ENCODE measurements at regions not wholly inside any gene's neighbourhood (a gene's known extent, or its start where the extent isn't known, plus 50 kb on each side); places are given as distances from the start of the nearest gene placed in this dataset.

DNA sequence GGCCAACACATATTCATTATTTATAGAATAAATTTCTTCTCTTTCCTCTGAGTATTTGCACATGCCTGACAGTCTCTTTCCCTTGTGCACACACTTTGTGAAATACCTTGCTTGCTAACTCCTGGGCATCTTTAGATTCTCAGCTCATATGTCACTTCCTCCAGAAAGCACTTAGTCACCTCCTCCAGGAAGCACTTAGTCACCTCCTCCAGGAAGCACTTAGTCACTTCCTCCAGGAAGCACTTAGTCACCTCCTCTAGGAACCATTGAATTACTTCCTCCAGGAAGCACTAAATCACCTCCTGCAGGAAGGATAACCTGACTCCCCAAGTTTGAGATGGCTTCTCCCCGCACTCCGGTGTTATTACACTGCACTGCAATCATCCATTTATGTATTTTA, 462.5 kb upstream of the EEF2KMT start:
- TF ChIP-seq, protein P1, sequence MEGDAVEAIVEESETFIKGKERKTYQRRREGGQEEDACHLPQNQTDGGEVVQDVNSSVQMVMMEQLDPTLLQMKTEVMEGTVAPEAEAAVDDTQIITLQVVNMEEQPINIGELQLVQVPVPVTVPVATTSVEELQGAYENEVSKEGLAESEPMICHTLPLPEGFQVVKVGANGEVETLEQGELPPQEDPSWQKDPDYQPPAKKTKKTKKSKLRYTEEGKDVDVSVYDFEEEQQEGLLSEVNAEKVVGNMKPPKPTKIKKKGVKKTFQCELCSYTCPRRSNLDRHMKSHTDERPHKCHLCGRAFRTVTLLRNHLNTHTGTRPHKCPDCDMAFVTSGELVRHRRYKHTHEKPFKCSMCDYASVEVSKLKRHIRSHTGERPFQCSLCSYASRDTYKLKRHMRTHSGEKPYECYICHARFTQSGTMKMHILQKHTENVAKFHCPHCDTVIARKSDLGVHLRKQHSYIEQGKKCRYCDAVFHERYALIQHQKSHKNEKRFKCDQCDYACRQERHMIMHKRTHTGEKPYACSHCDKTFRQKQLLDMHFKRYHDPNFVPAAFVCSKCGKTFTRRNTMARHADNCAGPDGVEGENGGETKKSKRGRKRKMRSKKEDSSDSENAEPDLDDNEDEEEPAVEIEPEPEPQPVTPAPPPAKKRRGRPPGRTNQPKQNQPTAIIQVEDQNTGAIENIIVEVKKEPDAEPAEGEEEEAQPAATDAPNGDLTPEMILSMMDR (IDR thresholded peaks at IDR 0.05): no peak
- TF ChIP-seq POLR2AphosphoS5 (IDR thresholded peaks at IDR 0.05): no peak

Data from transverse colon (tissue), 4 donors.